ENCODE measurements at regions not wholly inside any gene's neighbourhood (a gene's known extent, or its start where the extent isn't known, plus 50 kb on each side); places are given as distances from the start of the nearest gene placed in this dataset.

GRCh38 chr13:97885641-97886040 is 67.8 kb upstream of the IPO5 start:
- no peak for TF ChIP-seq CTCF (IDR thresholded peaks at IDR 0.05)
- no peak for TF ChIP-seq POLR2A (IDR thresholded peaks at IDR 0.05)
